Adrenal gland (tissue), 9 donors: ENCODE measurements at regions not wholly inside any gene's neighbourhood (a gene's known extent, or its start where the extent isn't known, plus 50 kb on each side); places are given as distances from the start of the nearest gene placed in this dataset.
"Not testable (repeated sequence)": the region's sequence is repeated elsewhere in the genome, so short reads cannot be mapped to it uniquely, and the experiment has no call there.

Experiments
- DNase-seq, 7 donors: peaks; one replicate each; pipeline ENCODE4 v3.0.0-alpha.2; 2019 to 2020
- H3K27ac ChIP-seq, 5 donors: fragments of 200-600 bp; sonication (generic) in 4 of 5; 1 replicate in 3 of 5; 2 replicates in 2 of 5; pipeline versions ENCODE4 v1.5.1 to v1.8.0; 2016 to 2020; ENCODE audit warnings: mild to moderate bottlenecking in 1 of 5
- H3K27me3 ChIP-seq: fragments of 200-600 bp; 2 replicates; pipeline ENCODE4 v1.8.0; 2021
- H3K36me3 ChIP-seq, 2 donors: fragments of 200-600 bp; replicated peaks in 1 of 2; 1 replicate in 1 of 2; 2 replicates in 1 of 2; pipeline versions ENCODE4 v1.5.1 to v1.8.0; 2018 to 2022
- H3K4me1 ChIP-seq, 2 donors: fragments of 200-600 bp; replicated peaks in 1 of 2; 1 replicate in 1 of 2; 2 replicates in 1 of 2; pipeline versions ENCODE4 v1.5.1 to v1.8.0; 2018 to 2021
- H3K4me3 ChIP-seq, 4 donors: fragments of 200-600 bp; sonication (generic) in 3 of 4; one replicate each; pipeline ENCODE4 v1.5.1; 2016 to 2018
- H3K9me3 ChIP-seq, 3 donors: fragments of 200-600 bp; sonication (generic) in 1 of 3; replicated peaks in 1 of 3; 1 replicate in 2 of 3; 2 replicates in 1 of 3; pipeline versions ENCODE4 v1.5.1 to v1.8.0; 2016 to 2021
- CTCF ChIP-seq, 6 experiments: fragments of 450-650 bp in 4 of 6; fragments of 200-600 bp in 2 of 6; sonication (generic) in 1 of 6; IDR thresholded peaks; 1 replicate in 5 of 6; 2 replicates in 1 of 6; pipeline versions ENCODE4 v1.5.1 to v1.8.0; 2016 to 2021; ENCODE audit warnings: antibody characterized with exemption in 6 of 6, mild to moderate bottlenecking in 2 of 6, moderate library complexity in 1 of 6
- POLR2A ChIP-seq, 2 donors: fragments of 450-650 bp; IDR thresholded peaks; one replicate each; pipeline ENCODE4 v1.6.1; 2017; ENCODE audit warnings: antibody characterized with exemption in 2 of 2, mild to moderate bottlenecking in 2 of 2, moderate library complexity in 1 of 2
- WGBS, 4 donors: extraction: QIAGEN DNeasy Blood & Tissue Kit in 2 of 4; methylation state at CpG; one replicate each; pipeline versions ENCODE4 v1.1.5 to v1.1.7; 2013 to 2017; 5-methylcytosine and 5-hydroxymethylcytosine counted together
- intact Hi-C, 2 donors: fragments of 100-400 bp; cut with DNase I; formaldehyde crosslinking; loops; one replicate each; pipeline versions ENCODE4 v1.14.1 to v1.15.0; 2022 to 2023
- donor health status: healthy with polysubstance abuse.
- donor health status: Bipolar disorder and iron deficiency.
- donor health status: DM: yes; HTN: yes; CAD: no.
- donor health status: DM: no; HTN: no; CAD: no.
- donor health status: DM: no; HTN: no; CAD: no.

- Histone ChIP-seq H3K4me1 (no peaks in the 10 kb centered on the region), H3K27ac (no peak overlapping the region), H3K9me3 (no peaks in the 10 kb centered on the region), H3K36me3 (no peaks in the 10 kb centered on the region), H3K27me3 (no peaks in the 10 kb centered on the region), H3K4me3 (no peak overlapping the region)
- DNase-seq: no peak
- no peak for TF ChIP-seq POLR2A (IDR thresholded peaks at IDR 0.05)
- no peak for TF ChIP-seq CTCF (IDR thresholded peaks at IDR 0.05)
- 53 to 69% (median 59%) methylated on average over 2 of the region's 2 CpGs for WGBS, 4 donors
- intact Hi-C loops: no loop called here
These were observed 1521.3 kb downstream of the AMY1C start for GRCh38 chr1:105270966-105271365.

- H3K27me3 ChIP-seq, H3K4me3 ChIP-seq, intact Hi-C loops, H3K4me1 ChIP-seq, DNase-seq, H3K36me3 ChIP-seq, H3K9me3 ChIP-seq, H3K27ac ChIP-seq: not testable (repeated sequence)
- 94 to 96% (median 95%) methylated on average over 8 of the region's 8 CpGs for WGBS, 4 donors
These were observed 1522.7 kb downstream of the AMY1C start for GRCh38 chr1:105272376-105272775.

GRCh38 chr1:105294838-105295237 lies 1545.1 kb downstream of the AMY1C start:
- WGBS, 4 donors: 80 to 89% (median 84%) methylated on average over 2 of the region's 2 CpGs
- TF ChIP-seq POLR2A (IDR thresholded peaks at IDR 0.05) (no peak), CTCF (IDR thresholded peaks at IDR 0.05) (no peak)

GRCh38 chr1:105310063-105310462 lies 1560.4 kb downstream of the AMY1C start:
- Histone ChIP-seq H3K36me3 (no peaks in the 10 kb centered on the region), H3K4me1 (no peaks in the 10 kb centered on the region), H3K27ac (no peak overlapping the region), H3K9me3 (no peaks in the 10 kb centered on the region), H3K4me3 (no peak overlapping the region), H3K27me3 (no peaks in the 10 kb centered on the region)
- intact Hi-C loops: no loop called here
- no peak for TF ChIP-seq POLR2A (IDR thresholded peaks at IDR 0.05)
- TF ChIP-seq CTCF (IDR thresholded peaks at IDR 0.05): no peak
- DNase-seq: no peak
- 6 to 24% (median 15%) methylated on average over 1 of the region's 1 CpG for WGBS, 4 donors

More at GRCh38 chr1:105294838-105295237, 1545.1 kb downstream of the AMY1C start:
- no peak for DNase-seq
- H3K27me3 ChIP-seq: no peaks in the 10 kb centered on the region
- no peaks in the 10 kb centered on the region for H3K4me1 ChIP-seq
- H3K27ac ChIP-seq: no peak overlapping the region
- no peaks in the 10 kb centered on the region for H3K9me3 ChIP-seq
- intact Hi-C loops: no loop called here
- H3K4me3 ChIP-seq: no peak overlapping the region
- H3K36me3 ChIP-seq: no peaks in the 10 kb centered on the region

GRCh38 chr1:105317976-105318375 lies 1568.3 kb downstream of the AMY1C start:
- no peaks in the 10 kb centered on the region for H3K27me3 ChIP-seq
- TF ChIP-seq CTCF (IDR thresholded peaks at IDR 0.05): no peak
- no peak for TF ChIP-seq POLR2A (IDR thresholded peaks at IDR 0.05)
- no peak for DNase-seq
- WGBS, 4 donors: 79 to 81% (median 80%) methylated on average over 3 of the region's 3 CpGs
- H3K9me3 ChIP-seq: no peaks in the 10 kb centered on the region
- intact Hi-C loops: no loop called here
- no peak overlapping the region for H3K4me3 ChIP-seq
- H3K27ac ChIP-seq: no peak overlapping the region
- H3K36me3 ChIP-seq: no peaks in the 10 kb centered on the region
- no peaks in the 10 kb centered on the region for H3K4me1 ChIP-seq
